Neutrophil (primary cell): ENCODE measurements at regions not wholly inside any gene's neighbourhood (a gene's known extent, or its start where the extent isn't known, plus 50 kb on each side); places are given as distances from the start of the nearest gene placed in this dataset.

Experiments used
- H3K27ac ChIP-seq: fragments of 200-600 bp; sonication (generic); 2 replicates; pipeline ENCODE4 v1.5.1; 2016; ENCODE audit warnings: mild to moderate bottlenecking, moderate library complexity
- H3K27me3 ChIP-seq: fragments of 200-600 bp; sonication (generic); 2 replicates; pipeline ENCODE4 v1.6.0; 2016; ENCODE audit warnings: mild to moderate bottlenecking
- H3K36me3 ChIP-seq: fragments of 200-600 bp; sonication (generic); 2 replicates; pipeline ENCODE4 v1.5.1; 2017
- H3K4me1 ChIP-seq, 2 experiments: fragments of 200-600 bp in 1 of 2; sonication (generic) in 1 of 2; 1 replicate in 1 of 2; 2 replicates in 1 of 2; pipeline versions ENCODE4 v1.5.1 to v1.6.1; 2013 to 2016; ENCODE audit warnings: low read depth in 1 of 2, low read length in 1 of 2, mild to moderate bottlenecking in 1 of 2, moderate library complexity in 1 of 2; ENCODE audit not compliant: control insufficient read depth in 1 of 2, insufficient read depth in 1 of 2
- H3K4me3 ChIP-seq, 2 experiments: fragments of 200-600 bp in 1 of 2; sonication (generic) in 1 of 2; 1 replicate in 1 of 2; 2 replicates in 1 of 2; pipeline ENCODE4 v1.5.1; 2013 to 2016; ENCODE audit warnings: low read depth in 1 of 2, low read length in 1 of 2, mild to moderate bottlenecking in 1 of 2, moderate library complexity in 1 of 2
- H3K9me3 ChIP-seq: fragments of 200-600 bp; sonication (generic); 2 replicates; pipeline ENCODE4 v1.5.1; 2016
- CTCF ChIP-seq: fragments of 200-600 bp; sonication (generic); IDR thresholded peaks from 2 replicates; pipeline ENCODE4 v1.5.1; 2016; ENCODE audit warnings: antibody characterized with exemption

GRCh38 chr11:15910761-15911160, 445.6 kb downstream of the SOX6 start:
- H3K4me1 ChIP-seq = peaks cover 27 to 33% of the 10 kb centered on the region in 2 experiments
- no peak for TF ChIP-seq CTCF
- H3K9me3 ChIP-seq = no peaks in the 10 kb centered on the region
- H3K36me3 ChIP-seq = no peaks in the 10 kb centered on the region
- no peak overlapping the region for H3K27ac ChIP-seq
- no peak overlapping the region for H3K4me3 ChIP-seq
- no peaks in the 10 kb centered on the region for H3K27me3 ChIP-seq

- Histone ChIP-seq H3K27me3 (no peaks in the 10 kb centered on the region), H3K36me3 (no peaks in the 10 kb centered on the region), H3K9me3 (no peaks in the 10 kb centered on the region), H3K27ac (peak overlapping the region; percentile 49), H3K4me1 (peaks cover 27 to 29% of the 10 kb centered on the region in 2 experiments), H3K4me3 (no peak overlapping the region)
- no peak for TF ChIP-seq CTCF
Measured at GRCh38 chr11:15911377-15912044, 444.8 kb downstream of the SOX6 start.

- Histone ChIP-seq H3K4me3 (no peak overlapping the region), H3K27me3 (no peaks in the 10 kb centered on the region), H3K27ac (no peak overlapping the region), H3K4me1 (peaks cover 24 to 27% of the 10 kb centered on the region in 2 experiments), H3K36me3 (no peaks in the 10 kb centered on the region), H3K9me3 (no peaks in the 10 kb centered on the region)
- no peak for TF ChIP-seq CTCF
Measured at GRCh38 chr11:15912291-15912690, 444.1 kb downstream of the SOX6 start.

GRCh38 chr11:15912825-15913224, 443.5 kb downstream of the SOX6 start:
- Histone ChIP-seq H3K36me3 (no peaks in the 10 kb centered on the region), H3K27ac (no peak overlapping the region), H3K27me3 (no peaks in the 10 kb centered on the region), H3K4me3 (no peak overlapping the region), H3K4me1 (peaks cover 24 to 27% of the 10 kb centered on the region in 2 experiments), H3K9me3 (no peaks in the 10 kb centered on the region)
- no peak for TF ChIP-seq CTCF

GRCh38 chr11:15913261-15913660, 443.1 kb downstream of the SOX6 start:
- TF ChIP-seq CTCF = no peak
- Histone ChIP-seq H3K4me1 (peaks cover 24 to 27% of the 10 kb centered on the region in 2 experiments), H3K9me3 (no peaks in the 10 kb centered on the region), H3K27me3 (no peaks in the 10 kb centered on the region), H3K4me3 (no peak overlapping the region), H3K27ac (no peak overlapping the region), H3K36me3 (no peaks in the 10 kb centered on the region)
